ENCODE measurements at regions not wholly inside any gene's neighbourhood (a gene's known extent, or its start where the extent isn't known, plus 50 kb on each side); places are given as distances from the start of the nearest gene placed in this dataset.
A peak's percentile ranks its signal among the peaks of the same experiment; 100 is the strongest.

GRCh38 chr2:41905597-41906337 is 142.1 kb upstream of the PKDCC start:
- intact Hi-C loops (cut with DNase I) = no loop called here
- H3K4me3 ChIP-seq = no peak overlapping the region
- whole genome bisulfite sequencing (ENCODE audit: insufficient coverage, low coverage, low lambda C conversion rate, missing lambda C conversion rate) = 14% methylated on average over 7 of the region's 7 CpGs
- peak; percentile 52 to 76 (median 70) for ATAC-seq
- H3K27me3 ChIP-seq = no peaks in the 10 kb centered on the region
- no peaks in the 10 kb centered on the region for H3K9me3 ChIP-seq
- TF ChIP-seq POLR2A (IDR thresholded peaks at IDR 0.05) = no peak
- TF ChIP-seq CTCF (IDR thresholded peaks at IDR 0.05) = no peak
- DNase-seq = peak in 1 of 3 donors; percentile 56
- H3K4me1 ChIP-seq = peaks cover 0 to 56% (median 22%) of the 10 kb centered on the region in 4 donors
- no peaks in the 10 kb centered on the region for H3K36me3 ChIP-seq
- H3K27ac ChIP-seq = peak overlapping the region in 2 of 3 donors; percentile 56 to 66

- H3K4me1 ChIP-seq = peaks cover 0 to 56% (median 22%) of the 10 kb centered on the region in 4 donors
- no peak for DNase-seq
- H3K9me3 ChIP-seq = no peaks in the 10 kb centered on the region
- H3K4me3 ChIP-seq = no peak overlapping the region
- H3K27ac ChIP-seq = peak overlapping the region in 2 of 3 donors; percentile 56 to 66
- no peaks in the 10 kb centered on the region for H3K36me3 ChIP-seq
- no peaks in the 10 kb centered on the region for H3K27me3 ChIP-seq
- intact Hi-C loops (cut with DNase I) = no loop called here
- 41% methylated on average over 4 of the region's 4 CpGs for WGBS (ENCODE audit: insufficient coverage, low coverage, low lambda C conversion rate, missing lambda C conversion rate)
- TF ChIP-seq CTCF (IDR thresholded peaks at IDR 0.05) (no peak), POLR2A (IDR thresholded peaks at IDR 0.05) (no peak)
- ATAC-seq = peak in 2 of 4 donors; percentile 12 to 41
Measured at GRCh38 chr2:41906338-41906725, 141.5 kb upstream of the PKDCC start.

- TF ChIP-seq CTCF (IDR thresholded peaks at IDR 0.05) = no peak
- no peak for TF ChIP-seq POLR2A (IDR thresholded peaks at IDR 0.05)
- H3K27ac ChIP-seq = peak overlapping the region; percentile 51 to 66 (median 54)
- DNase-seq (no peak), ATAC-seq (no peak)
- WGBS (ENCODE audit: insufficient coverage, low coverage, low lambda C conversion rate, missing lambda C conversion rate) = 100% methylated on average over 2 of the region's 6 CpGs
- H3K36me3 ChIP-seq = no peaks in the 10 kb centered on the region
- peaks cover 0 to 60% (median 23%) of the 10 kb centered on the region in 4 donors for H3K4me1 ChIP-seq
- intact Hi-C loops (cut with DNase I) = no loop called here
- H3K27me3 ChIP-seq = no peaks in the 10 kb centered on the region
- no peak overlapping the region for H3K4me3 ChIP-seq
- no peaks in the 10 kb centered on the region for H3K9me3 ChIP-seq
Measured at GRCh38 chr2:41907141-41907540, 140.7 kb upstream of the PKDCC start.

GRCh38 chr2:41907771-41908207 is 140.0 kb upstream of the PKDCC start:
- ATAC-seq (peak; percentile 31 to 76 (median 54)), DNase-seq (no peak)
- intact Hi-C loops (cut with DNase I) = no loop called here
- TF ChIP-seq POLR2A (IDR thresholded peaks at IDR 0.05) (peak; percentile 25), CTCF (IDR thresholded peaks at IDR 0.05) (no peak)
- 53% methylated on average over 4 of the region's 4 CpGs for WGBS (ENCODE audit: insufficient coverage, low coverage, low lambda C conversion rate, missing lambda C conversion rate)
- no peaks in the 10 kb centered on the region for H3K36me3 ChIP-seq
- peaks cover 0 to 66% (median 26%) of the 10 kb centered on the region in 4 donors for H3K4me1 ChIP-seq
- H3K9me3 ChIP-seq = no peaks in the 10 kb centered on the region
- peak overlapping the region in 2 of 3 donors; percentile 51 to 66 for H3K27ac ChIP-seq
- H3K4me3 ChIP-seq = no peak overlapping the region
- H3K27me3 ChIP-seq = no peaks in the 10 kb centered on the region
